Pancreas (tissue), 10 donors: ENCODE measurements at regions not wholly inside any gene's neighbourhood (a gene's known extent, or its start where the extent isn't known, plus 50 kb on each side); places are given as distances from the start of the nearest gene placed in this dataset.

ENCODE experiments used
- ATAC-seq, 4 donors: fragments of 200-7000 bp; cut with Tn5 transposase; one replicate each; pipeline versions ENCODE4 v1.8.0 to v1.9.1; 2020; ENCODE audit warnings: mild to moderate bottlenecking in 4 of 4, moderate library complexity in 4 of 4
- DNase-seq, 6 donors: peaks; one replicate each; pipeline ENCODE4 v3.0.0-alpha.2; 2020
- FAIRE-seq: peaks from 2 replicates; lab custom pipeline; 2012; peaks lifted over from hg19 to GRCh38; lab: Jason Lieb, UNC
- H3K27ac ChIP-seq, 4 donors: fragments of 200-600 bp; sonication (generic); 1 replicate in 3 of 4; 2 replicates in 1 of 4; pipeline versions ENCODE4 v1.5.0 to v1.8.0; 2020
- H3K27me3 ChIP-seq, 4 donors: fragments of 200-600 bp; one replicate each; pipeline ENCODE4 v1.8.0; 2021
- H3K36me3 ChIP-seq, 3 donors: fragments of 200-600 bp; sonication (generic) in 1 of 3; one replicate each; pipeline versions ENCODE4 v1.5.0 to v1.8.0; 2020 to 2021
- H3K4me1 ChIP-seq, 3 donors: fragments of 200-600 bp; one replicate each; pipeline ENCODE4 v1.8.0; 2021
- H3K4me3 ChIP-seq, 4 donors: fragments of 200-600 bp; sonication (generic) in 2 of 4; one replicate each; pipeline versions ENCODE4 v1.5.0 to v1.8.0; 2020 to 2021
- H3K9me3 ChIP-seq, 4 donors: fragments of 200-600 bp; one replicate each; pipeline ENCODE4 v1.8.0; 2021
- WGBS, 2 donors: extraction: QIAGEN DNeasy Blood & Tissue Kit; methylation state at CpG; one replicate each; pipeline ENCODE4 v1.1.7; 2013; 5-methylcytosine and 5-hydroxymethylcytosine counted together
- intact Hi-C, 3 donors: fragments of 100-400 bp; cut with DNase I; formaldehyde crosslinking; loops; one replicate each; pipeline versions ENCODE4 v1.11.1 to v1.14.2; 2022
- TF ChIP-seq, protein P1 (sequence below), 4 donors: fragments of 200-600 bp; sonication (generic) in 3 of 4; IDR thresholded peaks; one replicate each; pipeline versions ENCODE4 v1.5.0 to v1.8.0; 2021; ENCODE audit warnings: antibody characterized with exemption in 4 of 4
- donor health status: healthy with polysubstance abuse.
- donor health status: DM: no; HTN: no; CAD: no; lungs with moderate emphysema.
- donor health status: DM: no; HTN: no; CAD: no.
- donor health status: control.
- donor health status: control.
- donor health status: Bipolar disorder and iron deficiency.
- donor health status: DM: yes; HTN: yes; CAD: no.
- donor health status: DM: no; HTN: no; CAD: no.
- donor health status: DM: no; HTN: no; CAD: no.
- donor health status: DM: yes; HTN: yes; CAD: no.

GRCh38 chr12:41983856-41984255, 160.8 kb downstream of the GXYLT1 start:
- Histone ChIP-seq H3K27me3 (no peaks in the 10 kb centered on the region), H3K9me3 (no peaks in the 10 kb centered on the region), H3K27ac (no peak overlapping the region), H3K4me3 (no peak overlapping the region), H3K4me1 (no peaks in the 10 kb centered on the region), H3K36me3 (no peaks in the 10 kb centered on the region)
- TF ChIP-seq, protein P1, sequence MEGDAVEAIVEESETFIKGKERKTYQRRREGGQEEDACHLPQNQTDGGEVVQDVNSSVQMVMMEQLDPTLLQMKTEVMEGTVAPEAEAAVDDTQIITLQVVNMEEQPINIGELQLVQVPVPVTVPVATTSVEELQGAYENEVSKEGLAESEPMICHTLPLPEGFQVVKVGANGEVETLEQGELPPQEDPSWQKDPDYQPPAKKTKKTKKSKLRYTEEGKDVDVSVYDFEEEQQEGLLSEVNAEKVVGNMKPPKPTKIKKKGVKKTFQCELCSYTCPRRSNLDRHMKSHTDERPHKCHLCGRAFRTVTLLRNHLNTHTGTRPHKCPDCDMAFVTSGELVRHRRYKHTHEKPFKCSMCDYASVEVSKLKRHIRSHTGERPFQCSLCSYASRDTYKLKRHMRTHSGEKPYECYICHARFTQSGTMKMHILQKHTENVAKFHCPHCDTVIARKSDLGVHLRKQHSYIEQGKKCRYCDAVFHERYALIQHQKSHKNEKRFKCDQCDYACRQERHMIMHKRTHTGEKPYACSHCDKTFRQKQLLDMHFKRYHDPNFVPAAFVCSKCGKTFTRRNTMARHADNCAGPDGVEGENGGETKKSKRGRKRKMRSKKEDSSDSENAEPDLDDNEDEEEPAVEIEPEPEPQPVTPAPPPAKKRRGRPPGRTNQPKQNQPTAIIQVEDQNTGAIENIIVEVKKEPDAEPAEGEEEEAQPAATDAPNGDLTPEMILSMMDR (IDR thresholded peaks at IDR 0.05): no peak
- no peak for FAIRE-seq
- intact Hi-C loops: no loop called here
- DNase-seq: no peak
- no peak for ATAC-seq

- intact Hi-C loops: no loop called here
- Histone ChIP-seq H3K27me3 (no peaks in the 10 kb centered on the region), H3K9me3 (no peaks in the 10 kb centered on the region), H3K36me3 (no peaks in the 10 kb centered on the region), H3K27ac (no peak overlapping the region), H3K4me3 (no peak overlapping the region), H3K4me1 (no peaks in the 10 kb centered on the region)
- no peak for FAIRE-seq
- ATAC-seq: no peak
- DNase-seq: no peak
- 19 to 30% methylated on average over 1 of the region's 1 CpG for WGBS, 2 donors
- TF ChIP-seq, protein P1 (IDR thresholded peaks at IDR 0.05): no peak
These were observed 161.3 kb downstream of the GXYLT1 start for GRCh38 chr12:41983394-41983793.

DNA sequence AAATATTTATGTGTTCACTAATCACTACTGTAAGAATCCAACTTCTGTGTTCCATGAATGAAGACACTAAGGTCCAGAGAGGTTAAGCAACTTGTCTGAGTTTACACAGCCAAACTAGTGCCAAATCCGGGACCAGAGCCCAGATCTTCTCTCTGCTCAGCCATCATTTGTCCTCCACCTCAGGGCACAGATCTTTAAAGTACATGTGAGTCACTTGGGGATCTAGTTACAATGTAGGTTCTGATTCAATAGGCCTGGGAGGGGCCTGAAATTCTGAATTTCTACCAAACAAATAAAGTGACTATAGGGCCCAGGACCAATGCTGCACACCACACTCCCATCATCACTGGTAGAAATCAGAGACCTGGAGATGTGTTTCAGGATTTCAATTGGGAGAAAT, 162.9 kb downstream of the GXYLT1 start:
- no peak for DNase-seq
- ATAC-seq: no peak
- H3K36me3 ChIP-seq: no peaks in the 10 kb centered on the region
- WGBS, 2 donors: 45 to 61% methylated on average over 1 of the region's 1 CpG
- intact Hi-C loops: no loop called here
- H3K27ac ChIP-seq: no peak overlapping the region
- no peaks in the 10 kb centered on the region for H3K9me3 ChIP-seq
- no peaks in the 10 kb centered on the region for H3K4me1 ChIP-seq
- TF ChIP-seq, protein P1 (IDR thresholded peaks at IDR 0.05): no peak
- H3K4me3 ChIP-seq: no peak overlapping the region
- FAIRE-seq: no peak
- H3K27me3 ChIP-seq: no peaks in the 10 kb centered on the region

- WGBS, 2 donors: 52 to 55% methylated on average over 2 of the region's 2 CpGs
- Histone ChIP-seq H3K4me3 (no peak overlapping the region), H3K9me3 (no peaks in the 10 kb centered on the region), H3K4me1 (no peaks in the 10 kb centered on the region), H3K27ac (no peak overlapping the region), H3K27me3 (no peaks in the 10 kb centered on the region), H3K36me3 (no peaks in the 10 kb centered on the region)
- DNase-seq: no peak
- no peak for FAIRE-seq
- no peak for ATAC-seq
- TF ChIP-seq, protein P1 (IDR thresholded peaks at IDR 0.05): no peak
- intact Hi-C loops: no loop called here
These were observed 163.7 kb downstream of the GXYLT1 start for GRCh38 chr12:41981013-41981412.

GRCh38 chr12:41980390-41980789, 164.3 kb downstream of the GXYLT1 start:
- no peaks in the 10 kb centered on the region for H3K4me1 ChIP-seq
- no peaks in the 10 kb centered on the region for H3K27me3 ChIP-seq
- DNase-seq (no peak), ATAC-seq (no peak), FAIRE-seq (no peak)
- no peaks in the 10 kb centered on the region for H3K36me3 ChIP-seq
- intact Hi-C loops: no loop called here
- no peaks in the 10 kb centered on the region for H3K9me3 ChIP-seq
- no peak overlapping the region for H3K4me3 ChIP-seq
- no peak overlapping the region for H3K27ac ChIP-seq
- WGBS, 2 donors: 15 to 34% methylated on average over 1 of the region's 1 CpG
- TF ChIP-seq, protein P1 (IDR thresholded peaks at IDR 0.05): no peak
